ENCODE measurements at regions not wholly inside any gene's neighbourhood (a gene's known extent, or its start where the extent isn't known, plus 50 kb on each side); places are given as distances from the start of the nearest gene placed in this dataset.

DNA sequence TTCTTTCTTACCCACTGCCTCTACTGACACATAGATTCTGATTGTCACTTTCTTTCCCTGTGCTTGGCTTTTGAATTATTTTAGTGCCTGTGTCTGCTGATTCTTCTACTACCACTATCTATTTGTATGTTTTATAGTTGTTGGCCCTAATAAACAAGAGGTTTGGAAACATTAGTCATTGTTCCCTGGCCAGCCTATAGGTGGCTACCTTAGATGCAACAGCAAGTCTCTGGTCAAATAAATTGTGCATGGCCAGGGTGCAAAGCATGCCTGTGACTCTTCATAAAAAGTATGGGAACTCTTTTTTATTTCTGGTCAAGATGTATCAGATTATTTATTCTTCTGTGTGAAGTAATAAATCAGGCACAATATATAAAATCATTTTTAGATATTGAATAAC, 124.4 kb downstream of the PLK2 start:
- H3K4me1 ChIP-seq (ENCODE audit: control insufficient read depth, extremely low read depth, insufficient read depth, low read length): peaks cover 6% of the 10 kb centered on the region
- dilution Hi-C loops (cut with MboI; ENCODE audit: extremely low pct_ligation_motif_present, low sequenced_read_pairs): no loop called here
- H3K27me3 ChIP-seq (ENCODE audit: control insufficient read depth, extremely low read depth, insufficient read depth, low read length): no peaks in the 10 kb centered on the region
- DNase-seq (ENCODE audit: low read depth, low spot score): no peak
- no peak overlapping the region for H3K27ac ChIP-seq (ENCODE audit: control insufficient read depth, insufficient read depth, low read length)
- peak; percentile 32 for FAIRE-seq
- no peaks in the 10 kb centered on the region for H3K9me3 ChIP-seq (ENCODE audit: control insufficient read depth, low read depth, low read length)
- H3K79me2 ChIP-seq (ENCODE audit: control insufficient read depth, insufficient read depth, low read length): no peaks in the 10 kb centered on the region
- no peaks in the 10 kb centered on the region for H3K9me1 ChIP-seq (ENCODE audit: control insufficient read depth, extremely low read depth, insufficient read depth, low read length)
- H2AFZ ChIP-seq (ENCODE audit: control insufficient read depth, low read length): no peak overlapping the region
- no peak for TF ChIP-seq EZH2 (IDR thresholded peaks at IDR 0.05; ENCODE audit: low read length)
- TF ChIP-seq, protein P1, sequence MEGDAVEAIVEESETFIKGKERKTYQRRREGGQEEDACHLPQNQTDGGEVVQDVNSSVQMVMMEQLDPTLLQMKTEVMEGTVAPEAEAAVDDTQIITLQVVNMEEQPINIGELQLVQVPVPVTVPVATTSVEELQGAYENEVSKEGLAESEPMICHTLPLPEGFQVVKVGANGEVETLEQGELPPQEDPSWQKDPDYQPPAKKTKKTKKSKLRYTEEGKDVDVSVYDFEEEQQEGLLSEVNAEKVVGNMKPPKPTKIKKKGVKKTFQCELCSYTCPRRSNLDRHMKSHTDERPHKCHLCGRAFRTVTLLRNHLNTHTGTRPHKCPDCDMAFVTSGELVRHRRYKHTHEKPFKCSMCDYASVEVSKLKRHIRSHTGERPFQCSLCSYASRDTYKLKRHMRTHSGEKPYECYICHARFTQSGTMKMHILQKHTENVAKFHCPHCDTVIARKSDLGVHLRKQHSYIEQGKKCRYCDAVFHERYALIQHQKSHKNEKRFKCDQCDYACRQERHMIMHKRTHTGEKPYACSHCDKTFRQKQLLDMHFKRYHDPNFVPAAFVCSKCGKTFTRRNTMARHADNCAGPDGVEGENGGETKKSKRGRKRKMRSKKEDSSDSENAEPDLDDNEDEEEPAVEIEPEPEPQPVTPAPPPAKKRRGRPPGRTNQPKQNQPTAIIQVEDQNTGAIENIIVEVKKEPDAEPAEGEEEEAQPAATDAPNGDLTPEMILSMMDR (optimal IDR thresholded peaks at IDR 0.05 in 1 of 3, IDR thresholded peaks at IDR 0.05 in 1 of 3, conservative IDR thresholded peaks at IDR 0.05 in 1 of 3; ENCODE audit: extremely low read depth in 1 of 3, insufficient read depth in 2 of 3, low read length in 3 of 3): peak; percentile 30 to 51 (median 35)
- no peak overlapping the region for H3K4me3 ChIP-seq (ENCODE audit: control insufficient read depth in 2 of 3, extremely low read depth in 1 of 3, insufficient read depth in 2 of 3, low read depth in 1 of 3, low read length in 3 of 3)
- no peak overlapping the region for H3K9ac ChIP-seq (ENCODE audit: control insufficient read depth, extremely low read depth, insufficient read depth, low read length)
- no peaks in the 10 kb centered on the region for H4K20me1 ChIP-seq (ENCODE audit: control insufficient read depth, extremely low read depth, insufficient read depth, low read length)
- no peak overlapping the region for H3K4me2 ChIP-seq (ENCODE audit: control insufficient read depth, extremely low read depth, insufficient read depth, low read depth, low read length)
- no peaks in the 10 kb centered on the region for H3K36me3 ChIP-seq (ENCODE audit: control insufficient read depth in 2 of 2, extremely low read depth in 1 of 2, insufficient read depth in 2 of 2, low read length in 2 of 2)

DNA sequence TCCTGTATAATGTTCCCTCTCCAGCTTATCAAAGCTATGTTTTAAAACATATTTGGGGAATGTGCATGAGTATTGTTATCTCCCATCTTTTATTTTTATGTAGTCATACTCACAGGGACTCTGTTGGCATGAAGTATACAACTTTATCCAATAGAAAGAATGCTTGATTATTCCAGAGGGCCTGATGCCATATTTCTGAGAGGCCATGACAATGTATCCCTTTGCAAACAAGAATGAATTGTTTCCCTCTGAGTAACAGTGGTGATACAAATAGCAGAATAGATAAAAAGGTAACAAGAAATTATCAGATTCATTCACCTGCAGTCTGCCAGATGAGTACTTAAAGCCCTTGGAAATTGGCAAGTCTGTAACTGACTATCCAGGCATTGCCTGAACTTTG, 125.9 kb downstream of the PLK2 start:
- Histone ChIP-seq H3K9ac (ENCODE audit: control insufficient read depth, extremely low read depth, insufficient read depth, low read length) (no peak overlapping the region), H3K27me3 (ENCODE audit: control insufficient read depth, extremely low read depth, insufficient read depth, low read length) (no peaks in the 10 kb centered on the region), H3K9me3 (ENCODE audit: control insufficient read depth, low read depth, low read length) (no peaks in the 10 kb centered on the region), H4K20me1 (ENCODE audit: control insufficient read depth, extremely low read depth, insufficient read depth, low read length) (no peaks in the 10 kb centered on the region), H3K79me2 (ENCODE audit: control insufficient read depth, insufficient read depth, low read length) (no peaks in the 10 kb centered on the region), H3K27ac (ENCODE audit: control insufficient read depth, insufficient read depth, low read length) (no peak overlapping the region), H3K4me2 (ENCODE audit: control insufficient read depth, extremely low read depth, insufficient read depth, low read depth, low read length) (no peak overlapping the region), H2AFZ (ENCODE audit: control insufficient read depth, low read length) (no peak overlapping the region), H3K36me3 (ENCODE audit: control insufficient read depth in 2 of 2, extremely low read depth in 1 of 2, insufficient read depth in 2 of 2, low read length in 2 of 2) (no peaks in the 10 kb centered on the region), H3K9me1 (ENCODE audit: control insufficient read depth, extremely low read depth, insufficient read depth, low read length) (no peaks in the 10 kb centered on the region), H3K4me1 (ENCODE audit: control insufficient read depth, extremely low read depth, insufficient read depth, low read length) (peaks cover 10% of the 10 kb centered on the region), H3K4me3 (ENCODE audit: control insufficient read depth in 2 of 3, extremely low read depth in 1 of 3, insufficient read depth in 2 of 3, low read depth in 1 of 3, low read length in 3 of 3) (no peak overlapping the region)
- TF ChIP-seq, protein P1 (optimal IDR thresholded peaks at IDR 0.05 in 1 of 3, IDR thresholded peaks at IDR 0.05 in 1 of 3, conservative IDR thresholded peaks at IDR 0.05 in 1 of 3; ENCODE audit: extremely low read depth in 1 of 3, insufficient read depth in 2 of 3, low read length in 3 of 3): no peak
- no peak for TF ChIP-seq EZH2 (IDR thresholded peaks at IDR 0.05; ENCODE audit: low read length)
- dilution Hi-C loops (cut with MboI; ENCODE audit: extremely low pct_ligation_motif_present, low sequenced_read_pairs): no loop called here
- no peak for DNase-seq (ENCODE audit: low read depth, low spot score)
- FAIRE-seq: no peak
